PC-9 (cell line): ENCODE measurements at regions not wholly inside any gene's neighbourhood (a gene's known extent, or its start where the extent isn't known, plus 50 kb on each side); places are given as distances from the start of the nearest gene placed in this dataset.

ENCODE experiments used
- BruUV-seq: library from RNA; stranded (reverse); fragments of 400-500 nt; replicated peaks from 2 replicates; lab custom pipeline; 2021; lab: Mats Ljungman, UMichigan
- CTCF ChIA-PET: fragments of 300-600 bp; sonication (Branson Sonifier 250); formaldehyde crosslinking; loops from one replicate; lab custom pipeline; 2022; ENCODE audit warnings: antibody characterized with exemption; lab: Charles Lee
- POLR2A ChIA-PET: fragments of 300-600 bp; sonication (Branson Sonifier 250); formaldehyde crosslinking; loops from one replicate; lab custom pipeline; 2022; ENCODE audit warnings: antibody characterized with exemption; ENCODE audit not compliant: unreplicated experiment; lab: Charles Lee
- DNase-seq, 2 experiments: peaks; one replicate each; pipeline versions ENCODE4 v3.0.0 to v3.0.0-alpha.2; 2015 to 2022; ENCODE audit warnings: mixed read lengths in 1 of 2
- H2AFZ ChIP-seq: fragments of 200-600 bp; sonication (generic); 2 replicates; pipeline ENCODE4 v1.8.1; 2017; ENCODE audit warnings: antibody characterized with exemption
- H3F3A ChIP-seq: fragments of 200-600 bp; sonication (generic); 2 replicates; pipeline ENCODE4 v1.8.1; 2017; ENCODE audit warnings: antibody characterized with exemption, mild to moderate bottlenecking, low read depth; ENCODE audit not compliant: insufficient read depth
- H3K27ac ChIP-seq: fragments of 200-600 bp; sonication (generic); 2 replicates; pipeline ENCODE4 v1.6.1; 2016; ENCODE audit warnings: mixed run types
- H3K27me3 ChIP-seq: fragments of 200-600 bp; sonication (generic); 2 replicates; pipeline ENCODE4 v1.6.1; 2016; ENCODE audit warnings: low read depth, mixed run types; ENCODE audit not compliant: insufficient read depth
- H3K36me3 ChIP-seq: fragments of 200-600 bp; sonication (generic); 2 replicates; pipeline ENCODE4 v1.6.1; 2016; ENCODE audit warnings: low read depth, mixed run types
- H3K4me1 ChIP-seq: fragments of 200-600 bp; sonication (generic); replicated peaks from 2 replicates; pipeline ENCODE4 v1.6.1; 2016; ENCODE audit warnings: mixed run types; ENCODE audit not compliant: insufficient read depth
- H3K4me2 ChIP-seq: fragments of 200-600 bp; sonication (generic); 2 replicates; pipeline ENCODE4 v1.6.1; 2017; ENCODE audit warnings: mixed run types
- H3K4me3 ChIP-seq: fragments of 200-600 bp; sonication (generic); 2 replicates; pipeline ENCODE4 v1.6.1; 2016; ENCODE audit warnings: mixed run types
- H3K79me2 ChIP-seq: fragments of 200-600 bp; sonication (generic); 2 replicates; pipeline ENCODE4 v1.6.1; 2017; ENCODE audit warnings: low read depth, mixed run types
- H3K9me2 ChIP-seq: fragments of 200-600 bp; sonication (generic); 2 replicates; pipeline ENCODE4 v1.8.1; 2017; ENCODE audit warnings: mild to moderate bottlenecking; ENCODE audit not compliant: insufficient read depth
- H3K9me3 ChIP-seq: fragments of 200-600 bp; sonication (generic); 2 replicates; pipeline ENCODE4 v1.8.1; 2016; ENCODE audit warnings: low read depth; ENCODE audit not compliant: insufficient read depth
- H4K20me1 ChIP-seq: fragments of 200-600 bp; sonication (generic); 2 replicates; pipeline ENCODE4 v1.8.1; 2017; ENCODE audit not compliant: insufficient read depth
- EZH2 ChIP-seq: fragments of 200-600 bp; sonication (generic); IDR thresholded peaks from 2 replicates; pipeline ENCODE4 v1.8.0; 2017; ENCODE audit warnings: antibody characterized with exemption, low read depth
- intact Hi-C: fragments of 100-400 bp; cut with micrococcal nuclease; formaldehyde crosslinking; loops from one replicate; pipeline ENCODE4 v1.10.0; 2022; ENCODE audit not compliant: unreplicated experiment
- TF ChIP-seq, protein P1 (sequence below): fragments of 200-600 bp; sonication (generic); conservative IDR thresholded peaks from 2 replicates; pipeline ENCODE4 v1.6.1; 2017; ENCODE audit warnings: mixed run types, antibody characterized with exemption, mild to moderate bottlenecking, moderate library complexity

- ChIA-PET POLR2A (no interaction called here), CTCF (no interaction called here)
- H3K4me2 ChIP-seq: no peak overlapping the region
- no peak for TF ChIP-seq EZH2
- TF ChIP-seq, protein P1, sequence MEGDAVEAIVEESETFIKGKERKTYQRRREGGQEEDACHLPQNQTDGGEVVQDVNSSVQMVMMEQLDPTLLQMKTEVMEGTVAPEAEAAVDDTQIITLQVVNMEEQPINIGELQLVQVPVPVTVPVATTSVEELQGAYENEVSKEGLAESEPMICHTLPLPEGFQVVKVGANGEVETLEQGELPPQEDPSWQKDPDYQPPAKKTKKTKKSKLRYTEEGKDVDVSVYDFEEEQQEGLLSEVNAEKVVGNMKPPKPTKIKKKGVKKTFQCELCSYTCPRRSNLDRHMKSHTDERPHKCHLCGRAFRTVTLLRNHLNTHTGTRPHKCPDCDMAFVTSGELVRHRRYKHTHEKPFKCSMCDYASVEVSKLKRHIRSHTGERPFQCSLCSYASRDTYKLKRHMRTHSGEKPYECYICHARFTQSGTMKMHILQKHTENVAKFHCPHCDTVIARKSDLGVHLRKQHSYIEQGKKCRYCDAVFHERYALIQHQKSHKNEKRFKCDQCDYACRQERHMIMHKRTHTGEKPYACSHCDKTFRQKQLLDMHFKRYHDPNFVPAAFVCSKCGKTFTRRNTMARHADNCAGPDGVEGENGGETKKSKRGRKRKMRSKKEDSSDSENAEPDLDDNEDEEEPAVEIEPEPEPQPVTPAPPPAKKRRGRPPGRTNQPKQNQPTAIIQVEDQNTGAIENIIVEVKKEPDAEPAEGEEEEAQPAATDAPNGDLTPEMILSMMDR: no peak
- H3K79me2 ChIP-seq: no peaks in the 10 kb centered on the region
- no peaks in the 10 kb centered on the region for H3K9me2 ChIP-seq
- H3K27me3 ChIP-seq: no peaks in the 10 kb centered on the region
- H4K20me1 ChIP-seq: no peaks in the 10 kb centered on the region
- no TSS peak for BruUV-seq
- no peak overlapping the region for H3K4me3 ChIP-seq
- H3K4me1 ChIP-seq: no peaks in the 10 kb centered on the region
- no peak overlapping the region for H3K27ac ChIP-seq
- H3K9me3 ChIP-seq: no peaks in the 10 kb centered on the region
- intact Hi-C loops: no loop called here
- no peak overlapping the region for H2AFZ ChIP-seq
- DNase-seq: no peak
- no peaks in the 10 kb centered on the region for H3F3A ChIP-seq
- H3K36me3 ChIP-seq: no peaks in the 10 kb centered on the region
Measured at GRCh38 chr11:128153697-128154048, 433.7 kb downstream of the ETS1 start.

DNA sequence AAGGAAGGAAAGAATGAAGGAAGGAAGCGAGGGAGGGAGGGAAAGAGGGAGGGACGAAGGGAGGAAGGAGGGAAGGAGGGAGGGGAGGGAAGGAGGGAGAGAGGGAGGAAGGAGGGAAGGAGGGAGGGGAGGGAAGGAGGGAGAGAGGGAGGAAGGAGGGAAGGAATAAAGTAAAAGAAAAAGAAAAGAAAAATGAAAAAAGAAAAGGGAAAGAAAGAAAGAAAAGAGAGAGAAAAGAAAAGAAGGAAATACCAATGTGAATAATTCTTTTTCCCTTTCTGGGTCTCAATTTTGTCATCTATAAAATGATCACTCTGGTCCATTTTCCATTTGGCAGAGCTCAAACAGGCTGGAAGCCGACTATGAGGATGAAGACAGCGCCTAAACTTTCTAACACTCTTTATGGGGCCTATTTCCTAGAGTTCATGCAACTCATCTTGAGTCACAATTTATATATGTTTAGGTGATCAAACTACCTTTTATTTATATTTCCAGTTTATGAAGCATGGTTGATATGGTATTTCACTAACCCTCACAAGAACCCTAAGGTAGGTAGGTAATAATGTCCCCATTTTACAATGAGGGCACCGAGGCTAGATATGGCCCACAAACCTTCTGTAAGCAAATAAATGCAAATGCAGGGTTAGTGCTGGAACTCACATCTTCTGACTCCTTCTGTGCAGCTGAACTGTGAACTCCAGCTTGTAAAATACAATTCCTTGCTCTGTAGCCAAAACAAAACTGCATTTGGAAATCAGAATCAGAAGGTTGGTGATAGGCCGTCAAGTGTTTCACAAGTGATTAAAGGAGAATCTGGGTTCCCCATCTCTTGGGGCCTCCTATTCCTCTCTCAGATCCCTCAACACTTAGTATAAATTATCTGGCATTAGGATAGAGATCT is 434.3 kb downstream of the ETS1 start:
- POLR2A ChIA-PET: no interaction called here
- no peak for TF ChIP-seq EZH2
- TF ChIP-seq, protein P1: no peak
- Histone ChIP-seq H3K36me3 (no peaks in the 10 kb centered on the region), H3K27ac (no peak overlapping the region), H3K4me2 (no peak overlapping the region), H3K79me2 (no peaks in the 10 kb centered on the region), H3K27me3 (no peaks in the 10 kb centered on the region), H3F3A (no peaks in the 10 kb centered on the region), H3K9me2 (no peaks in the 10 kb centered on the region), H3K9me3 (no peaks in the 10 kb centered on the region), H4K20me1 (no peaks in the 10 kb centered on the region), H3K4me3 (no peak overlapping the region), H2AFZ (no peak overlapping the region), H3K4me1 (no peaks in the 10 kb centered on the region)
- BruUV-seq: no TSS peak
- CTCF ChIA-PET: no interaction called here
- intact Hi-C loops: no loop called here
- no peak for DNase-seq

GRCh38 chr11:128151780-128152179 is 435.6 kb downstream of the ETS1 start:
- no peaks in the 10 kb centered on the region for H3K27me3 ChIP-seq
- no peak for DNase-seq
- no TSS peak for BruUV-seq
- H3K27ac ChIP-seq: no peak overlapping the region
- H4K20me1 ChIP-seq: no peaks in the 10 kb centered on the region
- ChIA-PET CTCF (no interaction called here), POLR2A (no interaction called here)
- H3K79me2 ChIP-seq: no peaks in the 10 kb centered on the region
- no peak overlapping the region for H3K4me3 ChIP-seq
- no peaks in the 10 kb centered on the region for H3K36me3 ChIP-seq
- intact Hi-C loops: no loop called here
- no peaks in the 10 kb centered on the region for H3K9me3 ChIP-seq
- H2AFZ ChIP-seq: no peak overlapping the region
- H3K9me2 ChIP-seq: no peaks in the 10 kb centered on the region
- TF ChIP-seq, protein P1: no peak
- no peak for TF ChIP-seq EZH2
- H3F3A ChIP-seq: peaks cover 8% of the 10 kb centered on the region; the same call in 1 of the 2 replicates
- H3K4me1 ChIP-seq: peaks cover 12% of the 10 kb centered on the region
- H3K4me2 ChIP-seq: no peak overlapping the region
